SK-N-SH (cell line): ENCODE measurements at regions not wholly inside any gene's neighbourhood (a gene's known extent, or its start where the extent isn't known, plus 50 kb on each side); places are given as distances from the start of the nearest gene placed in this dataset.

ENCODE experiments used
- CTCF ChIA-PET: fragments of 300-600, 350-600 bp; formaldehyde crosslinking; extraction: SDS; loops from one replicate; lab custom pipeline; 2021; lab: Yijun Ruan, JAX
- POLR2A ChIA-PET: fragments of 350-600 bp; sonication (Branson Sonifier 250); formaldehyde crosslinking; extraction: SDS; loops from one replicate; lab custom pipeline; 2020; ENCODE audit warnings: antibody characterized with exemption, inconsistent platforms; lab: Yijun Ruan, JAX
- DNase-seq: peaks from one replicate; pipeline ENCODE4 v3.0.0; 2012
- H2AFZ ChIP-seq: fragments of 200-600 bp; sonication (generic); 2 replicates; pipeline ENCODE4 v1.8.1; 2016; ENCODE audit warnings: antibody characterized with exemption, mild to moderate bottlenecking, low read depth
- H3F3A ChIP-seq: fragments of 200-600 bp; sonication (generic); replicated peaks from 2 replicates; pipeline ENCODE3; 2016; ENCODE audit warnings: antibody characterized with exemption, mild to moderate bottlenecking; ENCODE audit not compliant: insufficient read depth
- H3K27ac ChIP-seq, 2 experiments: fragments of 200-500 bp in 1 of 2; fragments of 200-600 bp in 1 of 2; sonication (Bioruptor generic) in 1 of 2; sonication (generic), shearing (Covaris generic) in 1 of 2; 2 replicates each; pipeline versions ENCODE4 v1.5.1 to v1.6.1; 2014 to 2016; ENCODE audit warnings: low read depth in 2 of 2, inconsistent platforms in 1 of 2, low read length in 1 of 2, mild to moderate bottlenecking in 1 of 2, mixed read lengths in 1 of 2
- H3K27me3 ChIP-seq: fragments of 200-600 bp; sonication (generic), shearing (Covaris generic); 2 replicates; pipeline ENCODE4 v1.6.1; 2016; ENCODE audit warnings: mixed run types; ENCODE audit not compliant: insufficient read depth
- H3K36me3 ChIP-seq, 2 experiments: fragments of 200-500 bp in 1 of 2; fragments of 200-600 bp in 1 of 2; sonication (Bioruptor generic) in 1 of 2; sonication (generic) in 1 of 2; replicated peaks in 1 of 2; 2 replicates each; pipeline versions ENCODE3 to v1.5.1; 2014 to 2016; ENCODE audit warnings: low read length in 1 of 2, mild to moderate bottlenecking in 1 of 2; ENCODE audit not compliant: insufficient read depth in 2 of 2, control insufficient read depth in 1 of 2
- H3K4me1 ChIP-seq, 2 experiments: fragments of 200-500 bp in 1 of 2; fragments of 200-600 bp in 1 of 2; sonication (Bioruptor generic) in 1 of 2; sonication (generic), shearing (Covaris generic) in 1 of 2; 2 replicates each; pipeline versions ENCODE4 v1.5.1 to v1.6.1; 2014 to 2016; ENCODE audit warnings: low read depth in 1 of 2, low read length in 1 of 2, mixed run types in 1 of 2; ENCODE audit not compliant: insufficient read depth in 2 of 2, control insufficient read depth in 1 of 2
- H3K4me2 ChIP-seq: fragments of 200-600 bp; sonication (generic), shearing (Covaris generic); 2 replicates; pipeline ENCODE4 v1.6.1; 2017; ENCODE audit warnings: mixed run types
- H3K4me3 ChIP-seq, 2 experiments: fragments of 200-500 bp in 1 of 2; fragments of 200-600 bp in 1 of 2; sonication (Bioruptor generic) in 1 of 2; sonication (generic), shearing (Covaris generic) in 1 of 2; 2 replicates each; pipeline versions ENCODE4 v1.5.1 to v1.8.1; 2014 to 2016; ENCODE audit warnings: low read depth in 2 of 2, inconsistent platforms in 1 of 2, low read length in 1 of 2, mild to moderate bottlenecking in 1 of 2, mixed read lengths in 1 of 2, moderate library complexity in 1 of 2
- H3K79me2 ChIP-seq: fragments of 200-600 bp; sonication (generic); 2 replicates; pipeline ENCODE4 v1.8.1; 2017; ENCODE audit warnings: mild to moderate bottlenecking; ENCODE audit not compliant: insufficient read depth
- H3K9ac ChIP-seq: fragments of 200-600 bp; sonication (generic); 2 replicates; pipeline ENCODE4 v1.6.1; 2017; ENCODE audit warnings: mixed run types
- H3K9me2 ChIP-seq: fragments of 200-600 bp; sonication (generic); 2 replicates; pipeline ENCODE4 v1.6.1; 2017; ENCODE audit warnings: mixed run types
- H3K9me3 ChIP-seq: fragments of 200-600 bp; sonication (generic); 2 replicates; pipeline ENCODE4 v1.6.1; 2017; ENCODE audit warnings: mixed run types, mild to moderate bottlenecking, moderate library complexity
- H4K20me1 ChIP-seq: fragments of 200-600 bp; sonication (generic); 2 replicates; pipeline ENCODE4 v1.6.1; 2017; ENCODE audit warnings: mild to moderate bottlenecking, mixed run types; ENCODE audit not compliant: insufficient read depth
- CHD2 ChIP-seq: fragments of 150-350 bp; IDR thresholded peaks from 2 replicates; pipeline ENCODE4 v1.6.1; 2018; ENCODE audit warnings: low read length; ENCODE audit not compliant: partially characterized antibody
- FOXJ3 ChIP-seq: sonication (generic); formaldehyde crosslinking; IDR thresholded peaks from 2 replicates; pipeline ENCODE4 v1.5.1; 2020; ENCODE audit warnings: mild to moderate bottlenecking, missing genetic modification reagents
- GABPA ChIP-seq: IDR thresholded peaks from 2 replicates; pipeline ENCODE4 v1.4.0; 2012; ENCODE audit warnings: low read depth, mild to moderate bottlenecking
- MAX ChIP-seq: IDR thresholded peaks from 2 replicates; pipeline ENCODE4 v1.4.0; 2012; ENCODE audit warnings: low read depth
- MXI1 ChIP-seq: IDR thresholded peaks from 2 replicates; pipeline ENCODE4 v1.6.1; 2012; ENCODE audit warnings: mild to moderate bottlenecking, low read depth, low read length, improper control_type of control experiment
- NFIC ChIP-seq: IDR thresholded peaks from 2 replicates; pipeline ENCODE4 v1.4.0; 2012; ENCODE audit warnings: borderline replicate concordance
- SIN3A ChIP-seq: IDR thresholded peaks from 2 replicates; pipeline ENCODE4 v1.6.1; 2012; ENCODE audit warnings: low read depth, mild to moderate bottlenecking, low read length, moderate library complexity, borderline replicate concordance
- TAF1 ChIP-seq: IDR thresholded peaks from 2 replicates; pipeline ENCODE4 v1.6.1; 2012; ENCODE audit warnings: low read depth, mild to moderate bottlenecking, low read length, moderate library complexity, borderline replicate concordance
- USF1 ChIP-seq: IDR thresholded peaks from 2 replicates; pipeline ENCODE4 v1.4.0; 2012; ENCODE audit warnings: low read depth, borderline replicate concordance
- WGBS: methylation state at CpG from one replicate; pipeline ENCODE4 v1.1.6; 2017; ENCODE audit warnings: low lambda C conversion rate; 5-methylcytosine and 5-hydroxymethylcytosine counted together
- TF ChIP-seq, protein P1 (sequence below): IDR thresholded peaks from 2 replicates; pipeline ENCODE4 v1.6.1; 2012; ENCODE audit warnings: mild to moderate bottlenecking, low read depth, low read length, moderate library complexity

- TF ChIP-seq MXI1 (no peak), USF1 (no peak)
These were observed 713.4 kb downstream of the IRX1 start (continued) for GRCh38 chr5:4309026-4309425.

GRCh38 chr5:4313138-4313537, 717.5 kb downstream of the IRX1 start:
- H3K79me2 ChIP-seq: no peaks in the 10 kb centered on the region
- H3K27me3 ChIP-seq: no peaks in the 10 kb centered on the region
- no peak overlapping the region for H2AFZ ChIP-seq
- H3K36me3 ChIP-seq: no peaks in the 10 kb centered on the region
- TF ChIP-seq TAF1 (no peak), FOXJ3 (no peak), MAX (no peak), SIN3A (no peak), NFIC (no peak), CHD2 (no peak), USF1 (no peak), GABPA (no peak)
- TF ChIP-seq, protein P1, sequence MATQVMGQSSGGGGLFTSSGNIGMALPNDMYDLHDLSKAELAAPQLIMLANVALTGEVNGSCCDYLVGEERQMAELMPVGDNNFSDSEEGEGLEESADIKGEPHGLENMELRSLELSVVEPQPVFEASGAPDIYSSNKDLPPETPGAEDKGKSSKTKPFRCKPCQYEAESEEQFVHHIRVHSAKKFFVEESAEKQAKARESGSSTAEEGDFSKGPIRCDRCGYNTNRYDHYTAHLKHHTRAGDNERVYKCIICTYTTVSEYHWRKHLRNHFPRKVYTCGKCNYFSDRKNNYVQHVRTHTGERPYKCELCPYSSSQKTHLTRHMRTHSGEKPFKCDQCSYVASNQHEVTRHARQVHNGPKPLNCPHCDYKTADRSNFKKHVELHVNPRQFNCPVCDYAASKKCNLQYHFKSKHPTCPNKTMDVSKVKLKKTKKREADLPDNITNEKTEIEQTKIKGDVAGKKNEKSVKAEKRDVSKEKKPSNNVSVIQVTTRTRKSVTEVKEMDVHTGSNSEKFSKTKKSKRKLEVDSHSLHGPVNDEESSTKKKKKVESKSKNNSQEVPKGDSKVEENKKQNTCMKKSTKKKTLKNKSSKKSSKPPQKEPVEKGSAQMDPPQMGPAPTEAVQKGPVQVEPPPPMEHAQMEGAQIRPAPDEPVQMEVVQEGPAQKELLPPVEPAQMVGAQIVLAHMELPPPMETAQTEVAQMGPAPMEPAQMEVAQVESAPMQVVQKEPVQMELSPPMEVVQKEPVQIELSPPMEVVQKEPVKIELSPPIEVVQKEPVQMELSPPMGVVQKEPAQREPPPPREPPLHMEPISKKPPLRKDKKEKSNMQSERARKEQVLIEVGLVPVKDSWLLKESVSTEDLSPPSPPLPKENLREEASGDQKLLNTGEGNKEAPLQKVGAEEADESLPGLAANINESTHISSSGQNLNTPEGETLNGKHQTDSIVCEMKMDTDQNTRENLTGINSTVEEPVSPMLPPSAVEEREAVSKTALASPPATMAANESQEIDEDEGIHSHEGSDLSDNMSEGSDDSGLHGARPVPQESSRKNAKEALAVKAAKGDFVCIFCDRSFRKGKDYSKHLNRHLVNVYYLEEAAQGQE: no peak
- no peak overlapping the region for H3K9ac ChIP-seq
- CTCF ChIA-PET: interaction anchor here (1.0 kb wide), 1 partner anchor 18 kb away, joined by 3 read pairs; no protein-coding TSS in a partner anchor
- H3K27ac ChIP-seq: no peak overlapping the region
- no peaks in the 10 kb centered on the region for H4K20me1 ChIP-seq
- no peak overlapping the region for H3K4me2 ChIP-seq
- 0% methylated on average over 4 of the region's 5 CpGs for WGBS
- no peaks in the 10 kb centered on the region for H3K4me1 ChIP-seq
- H3K9me3 ChIP-seq: no peaks in the 10 kb centered on the region
- H3F3A ChIP-seq: no peaks in the 10 kb centered on the region
- no peak overlapping the region for H3K4me3 ChIP-seq
- POLR2A ChIA-PET: no interaction called here
- no peaks in the 10 kb centered on the region for H3K9me2 ChIP-seq
- DNase-seq: no peak
